ENCODE measurements at regions not wholly inside any gene's neighbourhood (a gene's known extent, or its start where the extent isn't known, plus 50 kb on each side); places are given as distances from the start of the nearest gene placed in this dataset.

DNA sequence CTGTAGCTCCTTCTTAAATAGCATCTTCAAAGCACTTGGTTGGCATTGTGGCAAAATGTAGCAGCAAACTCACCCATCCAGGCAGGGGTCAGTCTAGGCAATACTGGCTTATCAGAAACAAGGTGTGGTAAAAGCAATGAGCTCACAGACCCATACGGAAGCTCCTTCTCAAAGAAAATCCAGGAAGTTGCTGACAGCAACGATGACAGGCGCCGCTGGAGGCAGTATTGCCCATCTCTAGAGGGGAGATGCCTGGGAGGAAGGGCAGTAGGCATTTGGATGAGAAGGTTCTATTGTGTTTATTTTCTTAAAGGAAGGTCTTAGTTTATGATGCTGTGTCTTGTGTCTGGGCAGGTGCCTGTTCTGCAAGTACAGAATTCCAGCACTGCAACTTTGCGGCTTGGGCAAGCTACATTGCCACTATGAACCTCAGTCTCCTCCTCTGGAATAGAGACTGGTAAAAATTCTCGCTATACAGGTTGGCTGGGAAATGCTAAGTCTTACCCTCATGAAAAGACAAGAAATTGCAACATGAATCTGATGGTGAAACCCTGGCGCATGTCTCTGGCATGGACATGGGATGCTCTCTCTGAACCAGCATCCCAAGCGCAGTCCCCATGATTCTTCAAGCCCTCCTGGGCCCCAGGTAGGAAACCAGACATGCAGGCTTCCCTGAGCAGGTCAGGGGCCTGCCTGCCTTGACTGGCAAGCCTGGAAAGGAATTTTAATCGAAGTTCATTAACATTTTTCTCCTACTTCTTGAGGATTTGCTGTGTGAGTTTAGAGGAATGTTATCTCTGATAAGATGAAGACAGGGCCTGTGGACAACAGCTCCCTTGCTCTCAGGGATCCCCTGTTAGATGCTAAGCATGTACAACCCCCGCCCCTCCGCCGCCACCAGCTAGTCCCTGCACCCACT lies 156.0 kb downstream of the TFCP2L1 start:
- ChIA-PET POLR2A (no interaction called here), CTCF (interaction anchor here (0.6 to 2.2 kb wide), 12 partner anchors 9 to 228 kb away, joined by 3 to 8 read pairs (median 4); no protein-coding TSS in a partner anchor)
- TF ChIP-seq, protein P1, sequence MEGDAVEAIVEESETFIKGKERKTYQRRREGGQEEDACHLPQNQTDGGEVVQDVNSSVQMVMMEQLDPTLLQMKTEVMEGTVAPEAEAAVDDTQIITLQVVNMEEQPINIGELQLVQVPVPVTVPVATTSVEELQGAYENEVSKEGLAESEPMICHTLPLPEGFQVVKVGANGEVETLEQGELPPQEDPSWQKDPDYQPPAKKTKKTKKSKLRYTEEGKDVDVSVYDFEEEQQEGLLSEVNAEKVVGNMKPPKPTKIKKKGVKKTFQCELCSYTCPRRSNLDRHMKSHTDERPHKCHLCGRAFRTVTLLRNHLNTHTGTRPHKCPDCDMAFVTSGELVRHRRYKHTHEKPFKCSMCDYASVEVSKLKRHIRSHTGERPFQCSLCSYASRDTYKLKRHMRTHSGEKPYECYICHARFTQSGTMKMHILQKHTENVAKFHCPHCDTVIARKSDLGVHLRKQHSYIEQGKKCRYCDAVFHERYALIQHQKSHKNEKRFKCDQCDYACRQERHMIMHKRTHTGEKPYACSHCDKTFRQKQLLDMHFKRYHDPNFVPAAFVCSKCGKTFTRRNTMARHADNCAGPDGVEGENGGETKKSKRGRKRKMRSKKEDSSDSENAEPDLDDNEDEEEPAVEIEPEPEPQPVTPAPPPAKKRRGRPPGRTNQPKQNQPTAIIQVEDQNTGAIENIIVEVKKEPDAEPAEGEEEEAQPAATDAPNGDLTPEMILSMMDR (IDR thresholded peaks at IDR 0.05; ENCODE audit: control extremely low read depth, extremely low read depth, low read depth, missing control alignments), result peak; percentile 22
- no peak for DNase-seq (ENCODE audit: extremely low spot score)

DNA sequence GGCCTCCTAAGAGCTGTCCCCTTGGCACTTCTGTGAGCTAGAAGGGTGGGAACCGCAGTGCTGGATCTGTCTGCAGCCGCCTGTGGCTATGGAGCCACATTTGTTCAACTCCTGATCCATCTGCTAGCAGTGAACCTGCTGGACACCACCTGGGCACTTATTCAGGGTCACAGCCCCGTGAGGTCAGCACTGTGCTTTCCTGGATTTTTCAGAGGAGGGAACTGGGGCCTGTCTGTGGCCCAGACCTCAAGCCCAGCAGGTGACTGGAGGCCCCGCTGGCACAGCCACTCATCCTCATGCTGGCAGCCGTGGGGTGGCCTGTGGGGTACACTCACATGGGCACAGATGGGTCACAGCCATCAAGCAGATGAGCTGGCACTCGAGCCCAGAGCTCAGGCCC lies 155.3 kb downstream of the TFCP2L1 start:
- no peak for DNase-seq (ENCODE audit: extremely low spot score)
- TF ChIP-seq, protein P1 (IDR thresholded peaks at IDR 0.05; ENCODE audit: control extremely low read depth, extremely low read depth, low read depth, missing control alignments), result no peak
- POLR2A ChIA-PET, result no interaction called here
- CTCF ChIA-PET, result interaction anchor here (1.5 to 1.9 kb wide), 2 partner anchors 15 to 49 kb away, joined by 3 to 5 read pairs; no protein-coding TSS in a partner anchor

DNA sequence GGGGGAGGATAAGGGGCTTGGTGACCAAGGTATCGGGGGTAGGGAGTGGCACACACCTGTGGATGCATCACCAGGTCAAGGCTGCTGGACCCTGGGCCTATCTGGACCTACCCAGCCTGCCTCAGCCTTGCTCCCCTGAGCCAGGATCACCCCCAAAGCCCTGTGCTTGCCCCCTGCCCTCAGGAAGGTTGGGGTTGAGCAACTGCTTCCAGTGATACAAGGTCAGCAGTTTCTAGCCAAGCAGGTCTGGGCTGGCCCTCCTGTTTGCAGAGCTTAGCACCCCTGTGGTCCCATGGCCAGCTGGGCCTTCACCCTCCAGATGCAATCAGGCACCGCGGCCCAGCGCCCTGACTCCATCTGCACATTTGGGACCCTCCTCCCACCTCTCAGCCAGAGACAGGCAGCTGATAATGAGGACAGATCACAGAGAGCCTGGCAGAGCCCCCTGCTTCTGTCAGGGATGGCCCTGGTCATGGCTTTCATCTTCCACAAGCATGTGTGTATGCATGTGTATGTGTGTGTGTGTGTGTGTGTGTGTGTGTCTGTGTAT lies 154.6 kb downstream of the TFCP2L1 start:
- no peak for DNase-seq (ENCODE audit: extremely low spot score)
- ChIA-PET CTCF (interaction anchor here (1.9 kb wide), 1 partner anchor 50 kb away, joined by 5 read pairs; no protein-coding TSS in a partner anchor), POLR2A (no interaction called here)
- TF ChIP-seq, protein P1 (IDR thresholded peaks at IDR 0.05; ENCODE audit: control extremely low read depth, extremely low read depth, low read depth, missing control alignments), result no peak

DNA sequence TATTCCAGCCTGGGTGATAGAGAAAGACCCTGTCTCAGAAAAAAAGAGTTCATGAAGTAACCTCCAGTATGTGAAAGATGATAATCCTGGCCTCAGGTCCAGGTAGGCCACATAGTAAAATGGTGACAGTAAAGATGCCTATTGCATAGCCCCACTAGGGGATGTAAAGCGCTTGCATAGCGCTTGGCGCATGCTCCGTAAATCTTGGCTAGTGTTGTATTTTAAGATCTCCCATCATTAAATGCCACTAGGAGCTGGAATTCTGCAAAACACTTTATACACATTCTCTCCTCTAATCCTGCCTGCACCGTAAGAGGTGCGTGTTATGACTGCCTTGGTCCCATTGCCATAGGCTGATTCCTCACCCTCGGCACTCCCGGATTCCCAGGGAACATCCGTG lies 153.6 kb downstream of the TFCP2L1 start:
- POLR2A ChIA-PET, result no interaction called here

DNA sequence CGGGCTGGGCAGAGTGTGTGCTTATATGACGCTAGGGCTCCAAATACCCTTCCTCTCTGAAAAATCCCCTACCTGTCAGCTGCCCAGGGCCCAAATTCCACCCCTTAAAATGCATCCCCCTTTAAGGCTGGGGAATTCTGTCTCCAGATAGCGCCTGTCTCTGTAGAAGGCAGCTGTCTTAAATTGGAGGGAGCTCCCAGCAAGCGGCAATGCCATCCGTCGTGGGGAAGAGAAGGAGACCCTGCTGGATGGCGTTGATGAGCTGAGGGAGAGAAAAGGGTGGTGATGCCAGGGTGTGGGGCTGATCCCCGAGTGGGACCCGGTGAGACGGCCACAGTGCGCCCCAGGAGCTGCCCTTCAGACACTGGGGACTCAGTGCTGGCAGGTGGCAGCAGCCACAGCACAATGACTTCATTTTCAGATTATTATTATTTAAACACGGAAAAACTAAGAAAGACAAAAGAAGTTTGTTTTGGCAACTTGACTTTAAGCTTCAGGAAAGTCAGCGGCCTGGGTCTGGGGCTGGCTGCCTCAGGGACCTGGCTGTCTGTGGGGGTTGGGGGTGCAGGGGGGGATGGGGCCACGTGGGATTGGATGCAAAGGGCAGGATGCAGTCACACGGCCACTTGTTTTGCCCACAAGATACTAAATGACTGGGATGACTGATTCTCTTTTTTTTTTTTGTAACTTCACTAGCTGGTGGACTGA lies 152.8 kb downstream of the TFCP2L1 start:
- DNase-seq (ENCODE audit: extremely low spot score), result no peak
- ChIA-PET POLR2A (no interaction called here), CTCF (interaction anchor here (1.1 kb wide), 1 partner anchor 55 kb away, joined by 3 read pairs; no protein-coding TSS in a partner anchor)
- TF ChIP-seq, protein P1 (IDR thresholded peaks at IDR 0.05; ENCODE audit: control extremely low read depth, extremely low read depth, low read depth, missing control alignments), result no peak

More for the DNA sequence above, 153.6 kb downstream of the TFCP2L1 start:
- TF ChIP-seq, protein P1 (IDR thresholded peaks at IDR 0.05; ENCODE audit: control extremely low read depth, extremely low read depth, low read depth, missing control alignments), result no peak
- CTCF ChIA-PET, result no interaction called here
- no peak for DNase-seq (ENCODE audit: extremely low spot score)

DNA sequence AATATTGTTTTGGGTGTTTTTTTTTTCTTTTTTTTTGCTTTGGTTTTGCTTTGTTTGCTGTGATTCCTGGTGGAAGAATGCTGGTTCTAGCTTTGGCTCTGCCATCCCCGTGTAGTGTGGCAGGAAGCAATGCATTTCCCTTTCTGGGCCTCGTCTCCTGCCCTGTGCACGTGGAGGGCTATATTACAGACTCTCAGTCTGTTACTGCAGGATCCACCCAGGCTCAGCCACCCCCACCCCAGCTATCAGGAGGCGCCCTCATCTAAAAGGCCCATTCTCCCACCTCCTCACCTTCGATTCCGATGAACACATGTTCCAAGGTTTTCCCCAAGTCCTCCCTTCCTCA lies 152.3 kb downstream of the TFCP2L1 start:
- no peak for DNase-seq (ENCODE audit: extremely low spot score)
- TF ChIP-seq, protein P1 (IDR thresholded peaks at IDR 0.05; ENCODE audit: control extremely low read depth, extremely low read depth, low read depth, missing control alignments), result no peak
- ChIA-PET POLR2A (no interaction called here), CTCF (interaction anchor here (1.1 kb wide), 1 partner anchor 56 kb away, joined by 3 read pairs; no protein-coding TSS in a partner anchor)
